ENCODE measurements at regions not wholly inside any gene's neighbourhood (a gene's known extent, or its start where the extent isn't known, plus 50 kb on each side); places are given as distances from the start of the nearest gene placed in this dataset.

- Histone ChIP-seq H4K8ac (ENCODE audit: low read depth, low read length) (no peak overlapping the region), H2AK5ac (ENCODE audit: low read length) (no peak overlapping the region), H3K79me2 (ENCODE audit: control insufficient read depth, insufficient read depth, low read length) (no peaks in the 10 kb centered on the region), H3K23ac (ENCODE audit: low read length) (no peak overlapping the region), H2BK15ac (replicated peaks; ENCODE audit: low read depth) (no peak overlapping the region), H3K4me1 (ENCODE audit: control insufficient read depth, low read depth, low read length) (peaks cover 11% of the 10 kb centered on the region), H3K36me3 (ENCODE audit: control insufficient read depth, insufficient read depth, low read length) (no peaks in the 10 kb centered on the region), H3K18ac (ENCODE audit: low read length) (no peak overlapping the region), H2BK120ac (ENCODE audit: low read depth, low read length) (no peak overlapping the region), H3K56ac (ENCODE audit: low read length) (no peak overlapping the region), H4K5ac (ENCODE audit: low read length) (no peak overlapping the region), H3K27ac (ENCODE audit: low read depth, low read length) (no peak overlapping the region), H3K27me3 (ENCODE audit: insufficient read depth, low read length, poor library complexity) (no peaks in the 10 kb centered on the region), H3K4ac (ENCODE audit: low read depth, low read length) (no peak overlapping the region), H3K4me3 (ENCODE audit: low read length) (no peak overlapping the region), H3K4me2 (ENCODE audit: low read length) (no peak overlapping the region), H3K79me1 (ENCODE audit: low read length) (peaks cover 4% of the 10 kb centered on the region), H3K9ac (ENCODE audit: low read length) (no peak overlapping the region), H2BK5ac (ENCODE audit: low read length) (no peak overlapping the region)
- no peak for DNase-seq
- no CpG with 5 or more reads among the region's 1 CpG for WGBS (ENCODE audit: extremely low coverage, insufficient coverage, low lambda C conversion rate)
These were observed 144.9 kb downstream of the PRL start for GRCh38 chr6:22151892-22152291.

- Histone ChIP-seq H3K79me1 (ENCODE audit: low read length) (peaks cover 4% of the 10 kb centered on the region), H3K36me3 (ENCODE audit: control insufficient read depth, insufficient read depth, low read length) (no peaks in the 10 kb centered on the region), H2BK5ac (ENCODE audit: low read length) (no peak overlapping the region), H3K79me2 (ENCODE audit: control insufficient read depth, insufficient read depth, low read length) (no peaks in the 10 kb centered on the region), H4K5ac (ENCODE audit: low read length) (no peak overlapping the region), H3K4me3 (ENCODE audit: low read length) (no peak overlapping the region), H3K56ac (ENCODE audit: low read length) (no peak overlapping the region), H3K4me2 (ENCODE audit: low read length) (no peak overlapping the region), H3K4me1 (ENCODE audit: control insufficient read depth, low read depth, low read length) (peaks cover 6% of the 10 kb centered on the region), H2BK120ac (ENCODE audit: low read depth, low read length) (no peak overlapping the region), H2BK15ac (replicated peaks; ENCODE audit: low read depth) (no peak overlapping the region), H3K4ac (ENCODE audit: low read depth, low read length) (no peak overlapping the region), H4K8ac (ENCODE audit: low read depth, low read length) (no peak overlapping the region), H3K9ac (ENCODE audit: low read length) (no peak overlapping the region), H2AK5ac (ENCODE audit: low read length) (no peak overlapping the region), H3K27me3 (ENCODE audit: insufficient read depth, low read length, poor library complexity) (no peaks in the 10 kb centered on the region), H3K23ac (ENCODE audit: low read length) (no peak overlapping the region), H3K27ac (ENCODE audit: low read depth, low read length) (no peak overlapping the region), H3K18ac (ENCODE audit: low read length) (no peak overlapping the region)
- DNase-seq, result no peak
These were observed 144.0 kb downstream of the PRL start for GRCh38 chr6:22152841-22153240.

- Histone ChIP-seq H4K8ac (ENCODE audit: low read depth, low read length) (no peak overlapping the region), H3K4me2 (ENCODE audit: low read length) (no peak overlapping the region), H2BK120ac (ENCODE audit: low read depth, low read length) (no peak overlapping the region), H3K4me3 (ENCODE audit: low read length) (no peak overlapping the region), H4K5ac (ENCODE audit: low read length) (no peak overlapping the region), H3K79me2 (ENCODE audit: control insufficient read depth, insufficient read depth, low read length) (no peaks in the 10 kb centered on the region), H3K4me1 (ENCODE audit: control insufficient read depth, low read depth, low read length) (peaks cover 3% of the 10 kb centered on the region), H3K79me1 (ENCODE audit: low read length) (peaks cover 4% of the 10 kb centered on the region), H3K4ac (ENCODE audit: low read depth, low read length) (no peak overlapping the region), H3K18ac (ENCODE audit: low read length) (no peak overlapping the region), H3K27ac (ENCODE audit: low read depth, low read length) (no peak overlapping the region), H3K9ac (ENCODE audit: low read length) (no peak overlapping the region), H3K27me3 (ENCODE audit: insufficient read depth, low read length, poor library complexity) (no peaks in the 10 kb centered on the region), H3K23ac (ENCODE audit: low read length) (no peak overlapping the region), H2BK5ac (ENCODE audit: low read length) (no peak overlapping the region), H2BK15ac (replicated peaks; ENCODE audit: low read depth) (no peak overlapping the region), H3K36me3 (ENCODE audit: control insufficient read depth, insufficient read depth, low read length) (no peaks in the 10 kb centered on the region), H2AK5ac (ENCODE audit: low read length) (no peak overlapping the region), H3K56ac (ENCODE audit: low read length) (no peak overlapping the region)
- no CpG with 5 or more reads among the region's 6 CpGs for WGBS (ENCODE audit: extremely low coverage, insufficient coverage, low lambda C conversion rate)
- DNase-seq, result no peak
These were observed 143.3 kb downstream of the PRL start for GRCh38 chr6:22153384-22154158.

- H2BK5ac ChIP-seq (ENCODE audit: low read length), result no peak overlapping the region
- H3K56ac ChIP-seq (ENCODE audit: low read length), result no peak overlapping the region
- H4K8ac ChIP-seq (ENCODE audit: low read depth, low read length), result no peak overlapping the region
- peaks cover 1% of the 10 kb centered on the region for H3K79me1 ChIP-seq (ENCODE audit: low read length)
- H3K27me3 ChIP-seq (ENCODE audit: insufficient read depth, low read length, poor library complexity), result no peaks in the 10 kb centered on the region
- no peak overlapping the region for H3K4ac ChIP-seq (ENCODE audit: low read depth, low read length)
- no peak overlapping the region for H3K4me2 ChIP-seq (ENCODE audit: low read length)
- no peak overlapping the region for H4K5ac ChIP-seq (ENCODE audit: low read length)
- H2BK15ac ChIP-seq (replicated peaks; ENCODE audit: low read depth), result no peak overlapping the region
- no peaks in the 10 kb centered on the region for H3K36me3 ChIP-seq (ENCODE audit: control insufficient read depth, insufficient read depth, low read length)
- no peak for DNase-seq
- no peak overlapping the region for H2AK5ac ChIP-seq (ENCODE audit: low read length)
- no peak overlapping the region for H3K23ac ChIP-seq (ENCODE audit: low read length)
- H3K9ac ChIP-seq (ENCODE audit: low read length), result no peak overlapping the region
- no CpG with 5 or more reads among the region's 4 CpGs for WGBS (ENCODE audit: extremely low coverage, insufficient coverage, low lambda C conversion rate)
- no peak overlapping the region for H2BK120ac ChIP-seq (ENCODE audit: low read depth, low read length)
- peaks cover 3% of the 10 kb centered on the region for H3K4me1 ChIP-seq (ENCODE audit: control insufficient read depth, low read depth, low read length)
- no peaks in the 10 kb centered on the region for H3K79me2 ChIP-seq (ENCODE audit: control insufficient read depth, insufficient read depth, low read length)
- no peak overlapping the region for H3K4me3 ChIP-seq (ENCODE audit: low read length)
- H3K27ac ChIP-seq (ENCODE audit: low read depth, low read length), result no peak overlapping the region
- no peak overlapping the region for H3K18ac ChIP-seq (ENCODE audit: low read length)
These were observed 141.3 kb downstream of the PRL start for GRCh38 chr6:22155551-22155950.

GRCh38 chr6:22157233-22157632 lies 139.6 kb downstream of the PRL start:
- no peak overlapping the region for H2BK120ac ChIP-seq (ENCODE audit: low read depth, low read length)
- H2BK15ac ChIP-seq (replicated peaks; ENCODE audit: low read depth), result no peak overlapping the region
- no peak overlapping the region for H3K4ac ChIP-seq (ENCODE audit: low read depth, low read length)
- no peaks in the 10 kb centered on the region for H3K27me3 ChIP-seq (ENCODE audit: insufficient read depth, low read length, poor library complexity)
- peaks cover 1% of the 10 kb centered on the region for H3K79me1 ChIP-seq (ENCODE audit: low read length)
- H3K4me1 ChIP-seq (ENCODE audit: control insufficient read depth, low read depth, low read length), result peaks cover 3% of the 10 kb centered on the region
- H2AK5ac ChIP-seq (ENCODE audit: low read length), result no peak overlapping the region
- DNase-seq, result no peak
- no peaks in the 10 kb centered on the region for H3K36me3 ChIP-seq (ENCODE audit: control insufficient read depth, insufficient read depth, low read length)
- H3K9ac ChIP-seq (ENCODE audit: low read length), result no peak overlapping the region
- no peak overlapping the region for H4K8ac ChIP-seq (ENCODE audit: low read depth, low read length)
- H3K23ac ChIP-seq (ENCODE audit: low read length), result no peak overlapping the region
- no peak overlapping the region for H3K4me2 ChIP-seq (ENCODE audit: low read length)
- no peak overlapping the region for H3K27ac ChIP-seq (ENCODE audit: low read depth, low read length)
- H3K18ac ChIP-seq (ENCODE audit: low read length), result no peak overlapping the region
- no peak overlapping the region for H2BK5ac ChIP-seq (ENCODE audit: low read length)
- H3K79me2 ChIP-seq (ENCODE audit: control insufficient read depth, insufficient read depth, low read length), result no peaks in the 10 kb centered on the region
- H3K56ac ChIP-seq (ENCODE audit: low read length), result no peak overlapping the region
- no CpG with 5 or more reads among the region's 4 CpGs for WGBS (ENCODE audit: extremely low coverage, insufficient coverage, low lambda C conversion rate)
- no peak overlapping the region for H3K4me3 ChIP-seq (ENCODE audit: low read length)
- no peak overlapping the region for H4K5ac ChIP-seq (ENCODE audit: low read length)

GRCh38 chr6:22164236-22164635 lies 132.6 kb downstream of the PRL start:
- Histone ChIP-seq H2AK5ac (ENCODE audit: low read length) (no peak overlapping the region), H3K79me1 (ENCODE audit: low read length) (no peaks in the 10 kb centered on the region), H2BK120ac (ENCODE audit: low read depth, low read length) (no peak overlapping the region), H3K9ac (ENCODE audit: low read length) (no peak overlapping the region), H3K27me3 (ENCODE audit: insufficient read depth, low read length, poor library complexity) (no peaks in the 10 kb centered on the region), H3K27ac (ENCODE audit: low read depth, low read length) (no peak overlapping the region), H3K4me1 (ENCODE audit: control insufficient read depth, low read depth, low read length) (no peaks in the 10 kb centered on the region), H4K5ac (ENCODE audit: low read length) (no peak overlapping the region), H3K4me3 (ENCODE audit: low read length) (no peak overlapping the region), H2BK15ac (replicated peaks; ENCODE audit: low read depth) (no peak overlapping the region), H3K4ac (ENCODE audit: low read depth, low read length) (no peak overlapping the region), H3K36me3 (ENCODE audit: control insufficient read depth, insufficient read depth, low read length) (no peaks in the 10 kb centered on the region), H3K56ac (ENCODE audit: low read length) (no peak overlapping the region), H4K8ac (ENCODE audit: low read depth, low read length) (no peak overlapping the region), H3K79me2 (ENCODE audit: control insufficient read depth, insufficient read depth, low read length) (no peaks in the 10 kb centered on the region), H3K4me2 (ENCODE audit: low read length) (no peak overlapping the region), H3K23ac (ENCODE audit: low read length) (no peak overlapping the region), H2BK5ac (ENCODE audit: low read length) (no peak overlapping the region), H3K18ac (ENCODE audit: low read length) (no peak overlapping the region)
- DNase-seq, result no peak

All from mesendoderm (in vitro differentiated cells).